Middle frontal gyrus (tissue), 1 donor: ENCODE measurements at regions not wholly inside any gene's neighbourhood (a gene's known extent, or its start where the extent isn't known, plus 50 kb on each side); places are given as distances from the start of the nearest gene placed in this dataset.

Experiments used
- DNase-seq: peaks from one replicate; pipeline ENCODE4 v3.0.0-alpha.2; 2015; ENCODE audit warnings: low spot score; ENCODE audit errors: extremely low spot score

DNA sequence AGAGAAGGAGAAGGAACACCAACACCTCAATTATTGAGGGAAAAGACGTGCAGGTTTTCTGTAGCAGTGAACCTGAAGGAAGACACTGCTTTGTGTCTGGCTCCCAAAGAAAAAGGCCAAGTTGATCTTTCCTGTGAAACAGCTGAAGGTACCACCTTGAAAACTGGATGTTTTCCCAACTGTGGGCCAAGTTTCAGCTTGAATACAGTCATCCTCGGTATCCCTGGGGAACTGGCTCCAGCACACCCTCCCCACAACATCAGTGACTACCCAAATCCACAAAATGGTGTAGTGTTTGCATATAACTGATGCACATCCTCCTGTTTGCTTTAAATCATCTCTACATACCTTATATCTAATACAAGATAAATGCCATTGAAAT, 297.0 kb upstream of the PITRM1 start:
- no peak for DNase-seq

DNA sequence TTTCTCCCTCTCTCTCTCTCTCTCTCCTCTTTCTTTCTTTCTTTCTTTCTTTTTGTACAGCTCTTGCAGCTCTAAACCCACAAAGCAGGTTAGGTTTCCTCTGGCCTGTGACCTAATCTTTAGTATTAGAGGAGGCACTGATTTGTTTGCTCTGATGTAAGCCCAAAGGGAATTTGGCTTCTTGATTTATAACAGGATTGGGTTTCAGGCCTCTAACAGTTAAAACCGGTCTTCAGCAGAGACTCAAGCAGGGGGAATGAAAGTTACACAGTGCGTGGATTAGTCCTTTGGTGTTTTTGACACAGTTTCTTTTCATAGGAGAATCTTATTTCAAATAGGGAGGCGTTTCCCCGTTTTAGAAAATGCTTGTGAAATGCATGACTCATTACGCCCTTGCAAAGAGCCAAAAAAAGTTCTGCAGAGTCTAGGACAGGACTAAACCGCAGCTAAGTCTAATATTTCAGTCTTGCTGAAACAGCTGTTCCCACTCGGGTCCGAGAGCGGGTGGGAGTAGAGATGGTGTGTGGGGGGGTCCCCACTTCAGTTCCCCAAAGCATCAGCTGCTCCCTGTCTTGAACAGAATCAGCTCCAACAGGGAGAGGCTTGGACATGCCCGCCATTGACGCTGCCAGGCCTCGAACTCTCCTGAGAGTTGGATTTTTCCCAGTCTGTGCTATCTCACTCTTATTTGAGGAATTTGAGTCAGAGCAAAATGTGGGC, 296.5 kb upstream of the PITRM1 start:
- peak; percentile 53 for DNase-seq

DNA sequence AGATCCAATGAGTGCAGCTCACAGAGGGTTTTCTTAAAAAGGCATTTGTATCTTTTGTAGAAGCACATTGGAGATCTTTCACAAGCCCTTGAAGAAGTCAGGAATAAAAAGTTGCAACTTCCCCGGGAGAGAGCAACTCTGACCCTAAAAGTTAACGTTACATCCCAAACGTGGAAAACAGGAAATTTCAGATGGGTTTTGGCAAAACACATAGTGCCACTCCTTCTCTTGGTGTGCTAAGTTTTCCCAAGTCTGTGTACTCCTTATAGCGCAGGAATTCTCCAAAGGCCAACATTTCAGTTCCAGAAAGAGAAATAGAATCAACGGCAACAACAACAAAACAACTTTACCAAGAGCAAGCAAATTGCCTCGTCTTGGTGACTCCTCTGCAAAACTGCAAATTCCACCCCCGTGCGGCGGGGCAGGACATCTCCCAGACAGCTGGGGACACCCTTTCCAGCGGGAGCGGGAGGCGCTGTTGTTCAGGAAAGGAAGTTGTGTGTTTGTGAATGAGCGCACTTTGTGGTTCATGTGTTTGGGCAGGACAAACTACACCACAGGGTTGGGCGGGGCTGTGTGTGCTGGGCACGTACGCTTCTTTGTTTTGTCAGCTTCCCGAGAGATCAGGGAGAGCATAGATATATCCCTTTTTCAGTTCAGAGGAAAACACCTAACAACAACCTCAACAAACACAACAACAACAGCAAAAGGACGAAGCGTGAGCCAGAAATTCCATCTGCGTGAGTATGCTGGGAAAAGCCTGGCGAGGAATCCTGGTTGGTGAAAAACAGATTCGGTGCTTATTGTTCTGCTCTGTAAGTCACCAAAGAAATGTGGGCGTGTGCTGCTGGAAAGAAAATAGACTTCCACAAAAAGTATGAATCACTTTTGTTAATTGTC, 294.7 kb upstream of the PITRM1 start:
- no peak for DNase-seq

DNA sequence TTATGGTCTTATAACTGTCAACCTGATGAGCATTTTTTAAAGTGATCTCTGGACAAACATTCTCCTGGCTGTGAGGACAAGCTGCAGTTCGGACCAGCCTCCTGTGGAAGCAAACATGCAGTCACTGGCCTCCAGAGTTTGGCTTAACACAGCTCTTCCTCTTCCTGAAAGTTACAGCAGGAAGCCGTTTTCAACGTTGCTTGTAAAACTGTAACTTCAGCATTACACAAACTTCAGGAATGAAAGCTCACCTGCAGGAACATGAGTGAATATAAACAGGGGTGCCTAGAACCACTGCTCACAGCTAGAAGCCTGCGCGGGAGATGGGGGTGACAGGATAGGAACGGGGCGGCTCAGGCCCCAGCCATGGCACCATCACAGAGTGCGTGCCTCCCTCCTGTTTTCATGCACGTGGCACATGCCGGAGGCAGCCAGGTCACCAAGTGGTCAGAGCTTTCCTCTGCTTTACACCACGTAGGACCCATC, 292.9 kb upstream of the PITRM1 start:
- DNase-seq, result no peak

DNA sequence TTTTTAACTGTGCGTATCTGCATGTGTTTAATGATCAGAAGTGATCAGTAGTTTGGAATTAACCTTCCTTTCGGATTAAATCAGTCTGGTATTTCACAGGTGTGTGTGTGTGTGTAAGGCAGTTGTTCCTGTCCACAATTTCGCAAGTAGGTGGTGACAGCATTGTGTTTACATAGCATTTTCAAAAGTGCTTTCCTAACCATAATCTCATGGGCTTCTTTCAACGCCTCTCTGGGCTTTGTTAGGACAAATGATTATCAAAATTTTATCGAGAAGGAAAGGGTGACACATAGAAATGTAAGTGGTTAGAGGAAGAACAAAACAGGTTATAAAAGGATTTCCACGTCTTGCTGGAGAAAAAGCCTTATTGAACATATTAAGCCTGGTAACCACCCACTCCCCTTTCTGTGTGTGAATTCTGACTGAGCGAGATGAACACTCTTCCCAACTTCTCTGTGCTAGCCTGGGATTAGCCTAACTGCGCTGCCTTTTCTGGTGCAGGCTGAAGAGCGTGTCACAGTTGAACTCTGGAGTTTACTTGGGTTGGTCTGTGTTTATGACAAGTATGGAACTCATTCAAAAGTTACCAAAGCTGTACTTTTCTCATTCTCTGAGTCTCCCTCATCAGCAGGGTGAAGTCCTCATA, 292.3 kb upstream of the PITRM1 start:
- no peak for DNase-seq

DNA sequence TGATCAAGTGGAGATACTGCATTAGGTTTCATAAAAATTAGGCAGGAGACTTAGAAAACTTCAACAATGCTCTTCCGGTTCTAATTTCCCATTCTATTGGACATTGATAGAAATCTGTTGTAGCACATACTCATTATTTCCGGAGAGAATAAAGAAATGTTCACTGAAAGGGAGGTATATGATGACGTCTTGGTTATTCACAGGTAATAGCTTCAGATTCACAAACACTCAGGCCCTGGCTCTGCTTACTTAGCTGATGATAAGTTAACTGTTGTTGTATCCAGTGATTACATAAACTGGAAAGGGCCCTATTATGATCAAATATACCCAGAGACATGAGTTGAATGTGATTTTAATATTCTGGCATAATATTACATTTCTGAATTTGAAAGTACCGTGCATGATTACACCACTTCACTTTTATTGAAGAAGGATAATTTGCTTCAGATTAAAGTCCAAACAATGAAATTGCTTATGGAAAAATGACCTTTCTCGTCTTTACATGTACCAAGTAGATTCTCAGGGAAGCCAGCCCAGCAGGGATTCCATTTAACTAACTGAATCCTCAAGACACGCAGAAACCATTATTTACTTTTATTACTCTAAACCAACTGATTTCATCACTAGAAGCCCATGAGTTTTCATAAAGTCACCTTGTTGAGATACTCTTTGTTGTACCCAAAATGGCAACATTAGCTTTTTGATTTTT, 288.0 kb upstream of the PITRM1 start:
- DNase-seq, result no peak

DNA sequence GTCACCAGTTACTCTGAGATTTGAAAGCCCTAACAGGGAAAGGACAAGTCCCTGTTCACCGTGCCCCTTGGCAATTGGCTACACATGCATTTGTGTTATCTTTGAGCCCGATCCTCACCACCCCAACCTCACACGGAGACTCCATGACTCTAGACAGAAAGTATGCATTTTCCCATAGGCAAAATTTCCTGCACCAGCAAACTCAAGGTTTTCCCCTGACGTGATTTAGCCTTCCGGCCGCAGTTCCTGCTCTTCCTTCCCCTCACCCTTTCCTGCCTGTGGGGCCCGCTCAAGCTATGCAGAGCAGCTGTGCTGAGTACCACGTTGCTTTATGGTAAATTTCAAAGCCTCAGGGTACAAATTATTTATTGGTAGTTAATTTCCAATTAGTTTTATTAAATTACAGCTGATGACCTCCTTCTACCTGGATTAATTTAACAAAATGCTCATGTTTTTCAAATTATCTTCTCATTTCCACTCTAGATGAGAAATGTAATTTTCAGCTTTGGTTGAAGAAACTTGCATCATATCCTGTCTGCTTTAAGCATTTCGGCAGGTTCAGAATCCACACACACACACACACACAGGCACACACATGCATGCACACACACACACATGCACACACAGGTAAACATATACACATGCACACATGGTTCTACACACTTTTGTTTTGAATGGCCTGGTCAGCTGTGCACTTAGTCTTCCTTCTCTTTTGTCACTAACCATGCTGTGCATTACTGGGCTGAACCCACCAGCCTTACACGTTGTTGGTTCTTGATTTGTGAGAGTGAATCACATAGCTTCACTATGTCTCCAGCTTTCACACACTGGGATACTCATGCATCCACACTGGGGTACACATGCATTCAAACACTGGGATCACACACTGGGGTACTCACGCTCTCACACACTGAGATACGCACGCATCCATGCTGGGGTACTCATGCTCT, 283.1 kb upstream of the PITRM1 start:
- no peak for DNase-seq

DNA sequence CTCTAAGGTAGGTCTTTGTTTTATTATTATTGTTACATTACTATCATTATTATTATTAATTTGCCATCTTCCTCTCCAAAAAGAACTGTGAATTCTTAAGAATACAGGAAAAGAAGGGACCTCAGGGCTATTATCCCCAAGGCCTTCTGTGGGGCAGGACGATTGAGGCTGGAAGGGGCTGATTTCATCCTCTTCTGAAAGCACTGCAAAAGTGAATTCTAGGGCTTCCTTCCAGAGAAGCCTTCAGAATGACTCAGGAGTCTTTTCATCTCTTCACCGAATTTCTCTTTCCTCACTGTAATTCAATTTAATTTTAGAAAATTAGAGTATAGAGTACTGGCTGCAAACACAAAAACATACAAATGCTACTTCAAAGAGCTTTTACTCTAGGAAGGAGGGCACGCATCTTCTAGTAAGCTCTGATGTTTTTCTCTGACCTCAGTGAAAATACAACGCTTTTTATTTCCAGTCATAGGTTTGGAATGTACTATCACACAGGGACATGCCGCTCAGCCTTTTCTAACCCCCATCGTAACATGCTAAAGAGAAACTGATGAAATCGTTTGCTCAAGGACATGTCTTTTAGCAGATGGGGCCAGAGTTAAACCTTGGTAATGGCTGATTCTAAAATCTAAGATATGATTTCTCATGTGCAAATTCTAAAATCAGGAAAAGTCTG, 280.2 kb upstream of the PITRM1 start:
- no peak for DNase-seq

DNA sequence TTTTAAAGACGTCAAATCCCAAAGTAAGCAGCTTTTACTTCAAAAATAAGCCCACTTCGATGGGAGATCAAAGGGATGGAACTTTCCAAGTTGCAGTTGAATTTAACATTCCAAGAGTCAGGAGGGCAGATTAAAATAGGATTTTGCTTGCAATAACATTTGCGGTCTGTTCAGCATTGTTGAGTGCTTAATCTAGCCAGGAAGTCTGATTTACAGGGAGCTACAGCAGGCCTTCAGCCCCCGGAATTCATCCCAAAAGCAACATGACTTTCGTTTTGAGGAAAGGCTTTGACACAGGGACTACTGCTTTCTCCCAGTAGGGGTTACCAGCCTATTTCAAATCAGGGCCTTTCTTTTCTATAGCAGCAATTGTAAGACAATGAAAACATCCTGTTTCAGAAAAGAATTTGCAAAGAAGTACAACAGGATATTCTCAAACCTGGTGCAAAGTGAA, 279.6 kb upstream of the PITRM1 start:
- DNase-seq, result no peak

DNA sequence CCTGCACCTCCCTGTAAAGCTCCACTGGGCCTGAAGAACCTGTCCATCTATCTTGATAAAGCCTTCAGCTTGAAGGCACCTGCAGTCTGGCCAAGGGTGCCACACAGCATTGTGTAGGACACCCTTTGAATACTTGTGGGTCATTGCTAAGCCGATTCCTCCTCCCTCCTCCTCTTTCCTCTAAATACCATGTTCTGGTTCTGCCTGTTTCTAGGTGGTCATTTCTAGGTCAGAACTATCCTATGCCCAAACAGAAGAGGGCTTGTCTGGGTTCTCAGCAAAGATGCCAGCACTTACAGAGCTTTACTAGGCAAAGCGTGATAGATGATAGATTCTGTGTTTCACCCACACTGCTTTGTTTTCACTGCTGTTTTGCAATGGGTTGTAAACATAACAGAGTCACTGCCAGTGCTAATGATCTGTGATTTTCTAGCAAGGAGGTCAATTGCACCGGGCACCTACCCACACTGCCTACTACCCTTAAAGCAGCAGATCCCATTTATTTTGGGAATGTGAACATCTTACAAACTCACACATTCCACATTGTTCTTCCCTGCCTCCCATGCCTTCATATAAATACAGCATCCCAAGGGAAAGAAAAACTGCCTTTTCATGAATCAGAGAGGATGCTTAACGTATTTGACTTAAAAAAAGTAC, 279.1 kb upstream of the PITRM1 start:
- DNase-seq, result no peak

DNA sequence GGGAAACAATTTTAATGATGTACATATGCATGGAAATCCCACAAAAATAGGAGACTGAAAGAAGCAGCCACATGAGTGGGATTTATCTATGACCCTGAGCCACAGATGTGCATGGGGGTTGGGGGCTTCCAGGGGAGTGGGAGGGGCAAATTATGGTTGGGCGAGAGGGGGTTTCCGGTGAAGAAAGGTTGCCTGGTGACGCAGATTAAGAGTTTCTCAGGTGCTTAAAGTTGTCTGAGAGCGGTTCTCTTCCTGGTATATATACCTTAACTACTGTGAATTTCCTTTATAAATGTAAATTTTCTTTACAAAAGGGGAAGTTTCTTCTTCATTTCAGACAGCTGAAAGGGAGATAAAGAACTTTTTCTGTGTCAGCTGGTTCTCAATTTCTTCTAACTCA, 273.6 kb upstream of the PITRM1 start:
- DNase-seq, result no peak

DNA sequence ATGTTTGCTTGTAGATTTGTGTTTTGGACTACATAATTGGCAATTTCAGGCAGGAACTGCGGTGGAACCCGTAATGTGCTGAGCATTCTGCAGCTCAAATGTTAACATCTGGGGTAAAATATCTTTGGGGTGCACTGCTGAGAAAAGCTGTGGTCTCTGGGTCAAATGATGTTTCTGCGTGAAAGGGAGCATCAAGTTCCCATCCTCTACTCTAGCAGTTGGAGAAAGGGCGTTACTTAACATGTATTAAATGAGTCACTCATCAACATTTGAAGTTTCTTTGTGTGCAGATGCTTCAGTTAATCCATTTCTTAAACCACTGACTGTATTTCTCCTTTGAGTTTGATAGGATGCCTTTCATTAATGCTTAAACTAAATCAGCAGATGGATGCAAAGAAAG, 273.1 kb upstream of the PITRM1 start:
- DNase-seq, result no peak

DNA sequence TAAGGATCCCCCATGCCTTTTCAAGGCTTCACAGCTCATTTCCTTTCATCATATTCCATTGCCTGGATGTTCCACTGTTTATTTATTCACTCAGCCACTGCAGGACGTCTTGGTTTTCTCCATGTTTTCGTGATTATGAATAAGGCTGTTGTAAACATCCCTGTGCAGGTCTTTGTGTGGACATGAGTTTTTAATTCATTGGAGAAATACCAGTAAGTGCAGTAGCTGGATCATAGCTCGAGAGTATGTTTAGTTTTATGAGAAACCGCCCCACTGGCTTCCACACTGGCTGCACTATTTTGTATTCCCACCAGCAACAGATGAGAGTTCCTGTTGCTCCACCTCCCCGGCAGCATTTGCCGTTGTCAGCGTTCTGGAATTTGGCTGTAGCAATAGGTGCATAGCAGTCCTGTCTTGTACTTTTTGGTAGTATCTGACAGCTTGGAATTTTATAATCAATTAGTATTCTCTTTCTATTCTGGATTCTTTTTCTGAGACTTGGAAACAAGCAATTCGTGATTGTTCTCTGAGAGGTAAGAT, 269.9 kb upstream of the PITRM1 start:
- DNase-seq, result no peak

DNA sequence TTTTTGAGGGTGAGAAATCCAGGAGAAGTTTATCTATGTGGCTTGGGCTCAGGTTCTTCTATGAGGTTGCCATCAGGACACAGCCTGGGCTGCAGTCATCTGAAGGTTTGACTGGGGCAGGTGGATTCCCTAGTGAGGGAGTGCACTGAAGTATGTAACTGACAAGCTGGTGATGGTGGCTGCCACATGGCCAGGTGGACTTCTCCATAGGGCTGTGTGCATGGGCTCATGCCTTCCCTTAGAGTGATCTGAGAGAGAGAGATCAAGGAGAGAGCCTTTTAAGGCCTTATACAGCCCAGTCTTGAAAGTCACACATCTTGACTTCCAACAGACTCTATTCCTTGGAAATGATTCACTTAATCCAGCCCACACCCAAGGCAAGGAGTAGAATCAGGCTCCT, 266.6 kb upstream of the PITRM1 start:
- no peak for DNase-seq

DNA sequence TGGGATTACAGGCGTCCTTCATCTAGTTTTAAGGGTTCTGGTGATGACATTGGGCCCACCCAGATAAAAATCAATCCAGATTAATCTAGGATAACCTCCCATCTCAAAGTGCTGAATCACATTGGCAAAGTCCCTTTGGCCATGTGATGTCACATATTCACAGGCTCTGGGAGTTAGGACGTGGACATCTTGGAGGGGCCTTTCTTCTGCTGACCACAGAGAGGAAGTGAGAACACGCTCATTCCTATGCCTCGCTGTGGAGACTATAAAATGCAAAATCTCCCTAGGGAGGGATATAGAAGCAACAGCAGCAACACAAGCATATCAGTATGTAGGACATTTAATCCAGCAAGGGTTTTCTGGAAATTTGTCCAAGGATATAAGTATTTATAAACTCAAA, 266.0 kb upstream of the PITRM1 start:
- no peak for DNase-seq

DNA sequence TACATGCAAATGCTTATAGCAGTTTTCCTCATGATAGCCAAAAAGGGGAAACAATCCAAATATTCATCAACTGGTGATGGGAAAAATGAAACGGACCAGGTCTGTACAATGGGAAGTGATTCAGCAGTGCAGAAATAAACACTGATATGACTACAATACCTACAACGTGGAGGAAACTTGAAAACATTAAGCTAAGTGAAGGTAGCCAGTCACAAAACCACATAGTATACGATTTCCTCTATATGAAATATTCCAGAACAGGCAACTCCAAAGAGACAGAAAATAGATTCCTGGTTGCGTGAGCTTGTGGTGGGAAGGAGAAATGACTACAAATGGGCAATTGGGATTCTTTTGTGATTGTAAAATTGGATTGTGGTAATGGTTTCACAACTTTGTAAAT, 263.1 kb upstream of the PITRM1 start:
- no peak for DNase-seq

DNA sequence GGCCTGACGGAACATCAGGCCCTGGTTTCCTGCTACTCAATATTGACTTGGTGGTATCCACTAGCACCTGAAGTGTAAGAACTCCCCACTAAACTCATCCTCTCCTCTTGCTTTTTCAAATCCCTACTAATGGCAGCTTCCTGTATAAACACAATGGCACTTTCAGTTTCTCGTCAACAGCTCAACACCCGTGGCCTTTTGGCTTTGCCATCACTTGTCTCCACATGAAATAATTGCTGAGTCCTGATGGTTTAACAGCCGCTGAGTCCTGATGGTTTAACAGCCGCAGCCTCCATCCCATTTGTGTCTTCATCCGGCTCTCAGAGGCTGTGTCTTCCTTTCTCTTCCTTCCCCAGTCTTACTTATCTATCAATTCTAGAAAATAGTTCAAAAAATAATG, 261.4 kb upstream of the PITRM1 start:
- DNase-seq, result no peak

DNA sequence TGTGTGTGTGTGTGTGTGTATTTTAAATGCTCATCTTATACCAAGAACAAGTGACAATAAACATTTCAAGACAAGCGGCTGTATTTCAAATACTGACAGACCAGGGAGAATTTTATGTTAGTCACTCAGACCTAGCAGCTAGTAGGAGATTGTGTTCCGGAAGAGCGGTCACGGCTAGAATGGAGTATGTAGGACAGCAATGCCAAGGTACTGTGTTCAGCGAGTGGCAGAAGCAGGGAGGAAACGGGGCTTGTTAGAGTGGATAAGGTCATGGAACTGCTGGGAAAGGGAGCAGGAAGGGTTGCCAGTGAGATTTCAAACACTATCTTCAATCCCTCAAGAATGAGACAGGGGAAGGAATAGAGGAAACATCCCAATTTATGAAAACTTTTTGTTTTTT, 260.5 kb upstream of the PITRM1 start:
- no peak for DNase-seq
